HG03135 (cell line): ENCODE measurements at regions not wholly inside any gene's neighbourhood (a gene's known extent, or its start where the extent isn't known, plus 50 kb on each side); places are given as distances from the start of the nearest gene placed in this dataset.
"Not testable (repeated sequence)": the region's sequence is repeated elsewhere in the genome, so short reads cannot be mapped to it uniquely, and the experiment has no call there.

ENCODE experiments used
- ATAC-seq: cut with Tn5 transposase; IDR thresholded peaks from one replicate; pipeline ENCODE4 v1.9.1; 2021; ENCODE audit warnings: mild to moderate bottlenecking, moderate library complexity; ENCODE audit not compliant: unreplicated experiment

DNA sequence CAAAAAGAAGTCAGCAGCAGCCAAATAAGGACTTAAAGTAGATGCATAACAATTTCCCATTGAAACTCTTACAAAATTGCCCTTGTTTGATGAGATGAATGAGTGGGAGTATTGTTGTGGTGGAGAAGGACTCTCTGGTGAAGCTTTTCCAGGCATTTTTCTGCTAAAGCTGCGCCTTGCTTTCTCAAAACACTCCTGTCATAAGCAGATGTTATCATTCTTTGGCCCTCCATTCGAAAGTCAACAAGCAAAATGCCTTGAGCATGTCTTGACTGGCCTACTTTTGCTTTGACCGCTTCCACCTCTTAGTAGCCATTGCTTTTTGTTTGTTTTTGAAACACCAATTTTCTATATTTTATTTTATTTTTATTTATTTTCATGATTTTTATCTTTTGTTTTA lies 340.9 kb upstream of the FGF13 start:
- no peak for ATAC-seq

DNA sequence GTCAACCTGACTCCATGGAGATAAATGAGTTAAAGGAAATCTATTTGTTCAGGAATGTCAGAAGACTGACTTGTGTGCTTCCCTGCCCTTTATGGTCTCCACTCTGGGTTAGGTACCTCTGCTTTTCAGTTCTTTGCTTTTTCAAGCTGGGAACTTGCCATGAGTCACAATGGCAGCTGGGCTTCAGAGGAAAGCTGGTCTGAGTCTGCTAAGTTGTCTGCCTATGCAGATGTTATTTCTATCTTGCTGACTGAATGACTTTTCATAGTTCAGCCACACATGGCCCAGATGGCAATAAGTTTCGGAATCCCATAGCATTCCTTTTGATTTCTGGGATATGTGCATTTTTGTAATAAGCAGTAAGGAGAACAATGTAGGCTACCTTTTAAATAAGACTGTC lies 337.9 kb upstream of the FGF13 start:
- no peak for ATAC-seq

DNA sequence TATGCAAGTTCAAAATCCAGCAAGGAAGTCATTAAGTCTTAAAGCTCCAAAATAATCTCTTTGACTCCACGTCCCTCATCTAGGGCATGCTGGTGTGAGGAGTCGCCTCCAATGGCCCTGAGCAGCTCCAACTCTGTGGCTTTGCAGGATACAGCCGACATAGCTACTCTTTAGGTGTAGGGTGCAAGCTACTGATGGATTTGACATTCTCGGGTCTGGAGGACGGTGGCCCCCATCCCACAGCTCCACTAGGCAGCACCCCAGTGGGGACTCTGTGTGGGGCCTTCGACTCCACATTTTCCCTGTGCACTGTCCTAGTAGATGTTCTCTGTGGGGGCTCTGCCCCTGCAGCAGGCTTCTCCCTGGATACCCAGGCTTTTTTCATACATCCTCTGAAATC lies 333.2 kb upstream of the FGF13 start:
- no peak for ATAC-seq

DNA sequence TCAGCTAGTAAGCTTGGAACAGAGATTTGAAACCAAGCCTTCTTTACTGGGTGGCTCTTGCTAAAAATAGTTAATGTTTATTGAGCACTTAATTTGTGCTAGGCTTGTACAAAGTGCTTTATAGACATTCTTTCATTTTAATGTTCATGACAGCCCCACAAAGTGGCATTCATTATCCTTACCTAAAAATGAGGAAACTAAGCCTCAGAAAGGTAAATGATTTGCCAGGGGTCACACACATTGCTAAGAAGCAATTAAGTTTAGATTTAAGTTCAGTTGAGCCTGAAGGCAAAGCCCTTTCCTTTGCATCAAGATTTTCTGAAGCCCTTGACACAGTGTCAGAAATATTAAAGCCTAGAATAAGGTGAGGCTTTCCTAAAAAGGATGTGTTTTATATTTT lies 327.5 kb upstream of the FGF13 start:
- ATAC-seq: no peak

DNA sequence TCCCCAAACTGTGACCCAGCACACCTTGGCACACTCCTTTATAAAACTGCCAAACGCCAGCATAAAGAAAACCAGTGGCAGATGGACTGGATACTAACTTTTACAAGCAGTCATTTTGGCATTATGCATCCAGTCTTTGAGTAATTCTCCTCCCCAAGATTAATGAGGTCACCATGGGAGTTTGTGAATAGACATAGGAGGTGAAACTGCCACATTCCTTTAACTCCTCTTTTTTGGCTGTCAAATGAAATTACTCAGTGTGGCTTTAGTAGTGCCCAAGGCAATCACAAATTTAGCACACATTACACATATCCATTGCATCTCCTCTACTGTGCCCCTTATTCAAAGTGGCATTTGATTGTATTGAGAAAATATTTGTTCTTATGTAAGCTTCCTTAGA lies 315.3 kb upstream of the FGF13 start:
- ATAC-seq: no peak

DNA sequence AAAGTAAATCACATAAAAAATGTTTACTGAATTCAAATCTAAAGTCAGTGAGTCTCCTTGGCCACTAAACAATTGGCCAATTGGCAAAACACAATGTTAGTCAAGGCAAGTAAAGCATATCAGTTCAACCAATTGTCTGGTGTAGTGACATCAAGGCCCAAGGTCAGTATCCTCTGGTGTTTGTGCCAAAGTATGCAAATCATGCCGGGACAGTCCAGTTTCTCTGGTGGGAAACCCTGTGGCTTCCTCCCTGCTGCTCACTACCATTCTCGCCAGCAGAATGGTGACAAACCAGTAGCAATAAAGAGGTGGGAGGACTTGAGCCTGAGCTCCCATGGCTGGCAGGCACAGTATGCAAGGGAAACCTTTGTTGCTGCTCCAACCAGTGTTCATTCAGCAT lies 314.9 kb upstream of the FGF13 start:
- ATAC-seq: no peak

DNA sequence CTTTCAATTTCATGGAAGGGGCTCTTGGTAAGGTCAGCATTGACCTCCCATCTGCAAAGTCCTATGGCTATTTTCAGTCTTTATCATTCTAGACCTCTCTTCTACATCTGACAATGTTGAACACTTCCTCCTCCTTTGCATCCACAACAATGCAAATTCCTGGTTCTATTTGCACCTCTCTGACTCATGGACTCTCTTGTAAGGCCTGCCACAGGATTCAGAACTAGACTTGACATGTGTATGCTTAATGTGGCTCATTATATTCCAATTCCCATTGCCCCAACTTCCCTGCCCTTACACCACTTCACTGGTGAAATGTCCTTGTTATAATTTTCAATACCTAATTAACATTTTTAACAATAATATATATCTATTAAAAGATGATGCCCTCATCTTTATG lies 314.3 kb upstream of the FGF13 start:
- no peak for ATAC-seq

DNA sequence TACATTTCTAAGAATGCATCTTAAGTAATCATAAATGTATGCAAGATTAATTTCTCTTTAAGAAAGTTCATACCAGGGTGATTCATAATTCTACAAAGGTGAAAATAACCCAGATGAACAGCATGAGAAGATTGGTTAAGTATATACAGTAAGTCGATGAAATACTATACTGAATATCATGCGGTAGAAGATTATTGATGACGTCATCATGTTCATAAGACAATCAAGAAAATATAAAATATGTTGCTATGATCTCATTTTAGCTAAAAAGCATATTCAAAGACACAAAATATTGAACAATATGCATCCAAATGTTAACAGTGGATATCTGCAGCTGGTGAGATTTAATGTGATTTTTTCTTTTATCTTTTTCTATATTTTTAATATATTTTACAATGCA lies 312.0 kb upstream of the FGF13 start:
- ATAC-seq: no peak

DNA sequence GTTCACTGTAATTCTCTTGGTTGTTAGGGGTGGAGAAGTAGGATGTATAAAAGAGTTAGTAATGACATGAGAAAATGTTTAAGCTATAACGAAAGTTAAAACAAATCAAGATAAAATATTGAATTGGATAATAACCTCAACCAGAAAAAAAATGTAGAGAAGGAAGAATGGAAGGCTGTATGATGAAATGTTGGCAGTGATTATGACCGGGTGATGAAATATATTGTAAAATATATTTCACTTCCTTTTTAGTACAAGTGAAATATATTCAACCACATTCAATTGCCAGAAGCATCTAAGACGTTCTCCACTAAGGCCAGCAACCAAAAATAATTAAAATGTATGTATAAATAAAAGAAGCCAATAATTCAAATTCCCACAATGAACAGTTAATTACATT lies 309.3 kb upstream of the FGF13 start:
- ATAC-seq: no peak

DNA sequence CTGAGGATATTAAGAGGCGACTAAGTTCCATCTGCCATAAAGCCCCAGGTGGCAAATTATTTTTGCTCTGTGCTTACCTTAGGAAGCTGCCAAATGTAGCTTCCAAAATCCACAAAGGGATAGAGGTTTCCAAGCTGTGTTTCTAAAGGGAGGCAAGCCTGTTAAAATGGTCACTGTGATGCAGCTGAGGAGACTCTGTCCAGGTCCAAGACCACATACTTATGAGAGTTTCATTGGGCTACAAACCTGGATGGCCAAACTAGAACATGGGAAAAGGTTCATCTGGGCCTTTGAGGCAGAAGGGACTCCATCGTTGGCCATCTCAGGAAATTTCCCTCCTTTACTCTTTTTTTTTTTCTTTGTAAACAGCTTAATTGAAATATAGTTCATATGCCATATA lies 306.9 kb upstream of the FGF13 start:
- no peak for ATAC-seq

DNA sequence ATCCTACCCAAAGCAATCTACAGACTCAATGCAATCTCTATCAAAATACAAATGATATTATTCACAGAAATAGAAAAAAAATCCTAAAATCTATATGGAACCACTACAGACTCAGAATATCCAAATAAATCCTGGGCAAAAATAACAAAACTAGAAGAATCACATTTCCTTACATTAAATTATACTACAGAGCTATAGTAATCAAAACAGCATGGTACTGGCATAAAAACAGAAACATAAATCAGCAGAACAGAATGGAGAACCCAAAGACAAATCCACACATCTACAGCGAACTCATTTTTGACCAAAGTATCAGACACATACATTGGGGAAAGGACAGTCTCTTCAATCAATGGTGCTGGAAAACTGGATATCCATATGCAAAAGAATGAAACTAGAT lies 304.1 kb upstream of the FGF13 start:
- no peak for ATAC-seq

DNA sequence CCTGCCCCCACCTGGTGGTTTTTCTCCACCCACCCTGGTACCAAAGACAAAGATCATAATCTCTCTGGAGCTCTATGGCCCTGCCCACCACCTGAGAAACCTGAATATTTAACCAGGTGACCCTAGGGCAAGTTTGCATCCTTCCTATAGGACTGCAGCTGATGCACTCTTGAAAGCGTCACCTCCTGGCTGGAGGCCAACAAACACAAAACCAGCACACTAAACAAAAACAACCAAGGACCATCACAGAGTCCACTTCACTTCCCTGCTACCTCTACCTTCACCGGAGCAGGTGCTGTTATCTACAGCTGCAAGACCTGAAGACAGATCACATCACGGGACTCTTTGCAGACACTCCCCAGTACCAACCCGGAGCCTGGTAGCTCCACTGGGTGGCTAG lies 296.7 kb upstream of the FGF13 start:
- ATAC-seq: no peak

DNA sequence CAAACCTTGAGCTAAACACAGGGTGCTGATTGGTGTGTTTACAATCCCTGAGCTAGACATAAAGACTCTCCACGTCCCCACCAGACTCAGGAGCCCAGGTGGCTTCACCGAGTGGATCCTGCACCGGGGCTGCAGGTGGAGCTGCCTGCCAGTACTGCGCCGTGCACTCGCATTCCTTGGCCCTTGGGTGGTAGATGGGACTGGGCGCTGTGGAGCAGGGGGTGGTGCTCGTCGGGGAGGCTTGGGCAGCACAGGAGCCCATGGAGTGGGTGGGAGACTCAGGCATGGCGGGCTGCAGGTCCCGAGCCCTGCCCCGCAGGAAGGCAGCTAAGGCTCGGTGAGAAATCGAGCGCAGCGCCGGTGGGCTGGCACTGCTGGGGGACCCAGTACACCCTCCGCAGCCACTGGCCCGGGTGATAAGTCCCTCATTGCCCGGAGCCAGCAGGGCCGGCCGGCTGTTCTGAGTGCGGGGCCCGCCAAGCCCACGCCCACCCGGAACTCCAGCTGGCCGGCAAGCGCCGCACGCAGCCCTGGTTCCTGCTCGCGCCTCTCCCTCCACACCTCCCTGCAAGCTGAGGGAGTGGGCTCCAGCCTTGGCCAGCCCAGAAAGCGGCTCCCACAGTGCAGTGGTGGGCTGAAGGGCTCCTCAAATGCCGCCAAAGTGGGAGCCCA lies 292.5 kb upstream of the FGF13 start:
- ATAC-seq: not testable (repeated sequence)

DNA sequence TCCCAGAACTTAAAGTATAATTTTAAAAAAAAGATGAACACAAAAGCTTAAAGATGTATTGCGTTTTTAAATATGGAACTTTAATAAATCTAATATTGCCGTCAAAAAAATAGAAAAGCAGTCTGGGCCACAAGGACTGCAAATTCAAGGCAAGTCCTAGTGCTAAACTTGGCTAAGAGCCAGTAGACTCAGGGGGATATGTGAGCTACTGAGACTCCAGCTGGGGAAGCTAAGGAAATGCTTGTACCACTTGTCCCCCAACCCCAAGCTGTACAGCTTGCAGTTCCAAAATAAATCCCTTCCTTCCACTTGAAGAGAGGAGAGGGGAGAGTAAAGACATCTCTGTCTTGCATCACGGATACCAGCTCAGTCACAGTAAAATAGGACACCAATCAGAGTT lies 290.8 kb upstream of the FGF13 start:
- no peak for ATAC-seq

DNA sequence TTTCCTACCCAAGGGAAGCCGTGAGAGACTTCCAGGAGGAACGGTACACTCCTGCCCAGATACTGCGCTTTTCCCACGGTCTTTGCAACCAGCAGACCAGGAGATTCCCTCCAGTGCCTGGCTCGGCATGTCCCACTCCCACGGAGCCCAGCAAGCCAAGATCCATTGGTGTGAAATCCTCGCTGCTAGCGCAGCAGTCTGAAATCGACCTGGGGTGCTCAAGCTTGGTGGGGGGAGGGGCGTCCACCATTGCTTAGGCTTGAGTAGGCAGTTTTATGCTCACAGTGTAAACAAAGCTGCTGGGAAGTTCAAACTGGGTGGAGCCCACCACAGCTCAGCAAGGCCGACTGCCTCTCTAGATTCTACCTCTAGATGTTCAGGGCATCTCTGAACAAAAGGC lies 284.8 kb upstream of the FGF13 start:
- ATAC-seq: no peak

DNA sequence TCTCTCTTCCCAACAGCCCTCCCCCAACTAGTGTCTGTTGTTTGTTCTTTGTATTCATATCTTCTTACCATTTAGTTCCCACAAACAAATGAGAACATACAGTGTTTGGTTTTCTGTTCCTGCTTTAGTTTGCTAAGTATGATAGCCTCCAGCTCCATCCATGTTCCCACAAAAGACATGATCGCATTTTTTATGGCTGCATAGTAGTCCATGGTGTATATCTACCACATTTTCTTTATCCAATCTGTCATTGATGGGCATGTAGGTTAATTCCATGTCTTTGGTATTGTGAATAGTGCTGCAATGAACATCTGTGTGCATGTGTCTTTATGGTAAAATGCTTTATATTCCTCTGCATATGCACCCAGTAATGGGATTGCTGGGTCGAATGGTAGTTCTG lies 283.9 kb upstream of the FGF13 start:
- no peak for ATAC-seq

DNA sequence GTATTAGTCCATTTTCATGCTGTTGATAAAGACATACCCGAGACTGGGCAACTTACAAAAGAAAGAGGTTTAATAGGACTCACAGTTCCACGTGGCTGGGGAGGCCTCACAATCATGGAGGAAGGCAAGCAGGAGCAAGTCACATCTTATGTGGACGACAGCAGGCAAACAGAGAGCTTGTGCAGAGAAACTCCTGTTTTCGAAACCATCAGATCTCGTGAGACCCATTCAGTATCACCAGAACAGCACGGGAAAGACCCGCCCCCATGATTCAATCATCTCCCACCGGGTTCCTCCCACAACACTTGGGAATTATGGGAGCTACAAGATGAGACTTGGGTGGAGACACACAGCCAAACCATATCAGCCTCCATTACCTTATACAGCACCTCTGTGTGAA lies 278.9 kb upstream of the FGF13 start:
- not testable (repeated sequence) for ATAC-seq

DNA sequence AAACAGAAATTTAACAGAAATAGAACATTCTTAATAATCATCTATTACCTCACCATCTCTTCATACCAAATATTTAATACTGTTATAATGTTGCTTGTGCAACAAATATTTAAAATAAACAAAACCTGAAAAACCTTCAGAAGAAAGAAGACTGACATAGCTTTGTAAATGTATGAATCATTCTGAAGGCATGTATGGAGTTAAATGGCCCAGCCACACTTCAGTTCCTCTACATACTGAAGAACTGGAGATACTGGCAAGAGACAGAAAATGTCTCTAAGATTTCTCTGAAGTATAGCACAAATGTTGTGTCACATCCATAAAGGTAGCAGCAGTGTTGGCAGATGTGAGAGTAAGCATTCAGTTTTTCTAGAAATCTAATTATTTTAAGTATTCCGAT lies 275.3 kb upstream of the FGF13 start:
- ATAC-seq: no peak

DNA sequence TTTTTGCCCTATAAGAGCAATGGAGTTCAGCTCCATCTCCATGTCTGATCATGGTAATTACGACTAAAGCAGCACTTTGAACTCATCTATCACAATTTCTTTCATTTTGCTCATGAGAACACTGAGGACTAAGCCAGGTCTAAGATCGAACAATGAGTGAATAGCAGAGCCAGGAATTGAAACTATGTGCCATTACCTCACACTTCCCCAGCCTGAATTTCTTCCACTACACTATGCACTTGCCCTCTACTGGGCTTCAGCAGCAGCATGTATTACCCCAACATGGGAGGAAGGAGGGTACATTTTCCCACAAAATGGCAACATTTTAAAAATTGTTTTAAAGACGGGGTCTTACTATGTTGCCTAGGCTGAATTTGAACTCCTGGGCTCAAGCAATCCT lies 274.7 kb upstream of the FGF13 start:
- no peak for ATAC-seq

DNA sequence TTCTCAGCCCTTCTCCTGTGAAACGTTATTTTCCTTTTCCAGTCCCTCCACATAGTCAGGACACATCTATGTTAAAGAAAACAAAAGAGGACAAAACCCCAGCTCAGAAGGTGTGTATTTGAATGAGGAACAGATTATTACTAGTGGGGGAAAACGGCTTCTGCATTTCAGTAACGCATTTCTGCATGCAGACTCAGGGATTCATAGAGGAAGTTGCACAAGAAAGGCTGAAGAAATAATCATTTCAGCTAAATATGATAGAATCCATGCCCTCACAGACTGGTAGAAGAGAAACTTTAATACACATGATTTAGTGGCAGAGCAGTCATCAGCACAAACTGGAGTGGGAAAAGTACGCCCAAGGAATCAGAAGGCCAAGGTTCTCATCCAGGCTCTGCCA lies 270.8 kb upstream of the FGF13 start:
- ATAC-seq: no peak

DNA sequence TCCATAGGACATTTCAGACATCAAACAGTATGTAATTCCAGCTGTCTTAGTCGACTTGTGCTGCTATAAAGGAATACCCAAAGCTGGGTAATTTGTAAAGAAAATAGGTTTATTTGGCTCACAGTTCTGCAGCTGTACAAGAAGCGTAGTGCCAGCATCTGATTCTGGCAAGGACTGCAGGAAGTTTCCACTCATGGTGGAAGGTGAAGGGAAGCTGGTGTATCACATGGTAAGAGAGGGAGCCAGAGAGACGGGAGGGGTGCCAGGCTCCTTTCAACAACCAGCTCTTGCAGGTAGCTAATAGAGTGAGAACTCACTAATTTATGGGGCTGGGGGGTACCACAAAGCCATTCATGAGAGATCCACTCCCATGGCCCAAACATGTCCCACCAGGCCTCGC lies 253.0 kb upstream of the FGF13 start:
- no peak for ATAC-seq

DNA sequence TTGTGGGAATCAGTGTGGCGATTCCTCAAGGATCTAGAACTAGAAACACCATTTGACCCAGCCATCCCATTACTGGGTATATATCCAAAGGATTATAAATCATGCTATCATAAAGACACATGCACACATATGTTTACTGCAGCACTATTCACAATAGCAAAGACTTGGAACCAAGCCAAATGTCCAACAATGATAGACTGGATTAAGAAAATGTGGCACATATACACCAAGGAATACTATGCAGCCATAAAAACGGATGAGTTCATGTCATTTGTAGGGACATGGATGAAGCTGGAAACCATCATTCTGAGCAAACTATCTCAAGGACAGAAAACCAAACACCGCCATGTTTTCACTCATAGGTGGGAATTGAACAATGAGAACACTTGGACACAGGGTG lies 250.9 kb upstream of the FGF13 start:
- not testable (repeated sequence) for ATAC-seq

DNA sequence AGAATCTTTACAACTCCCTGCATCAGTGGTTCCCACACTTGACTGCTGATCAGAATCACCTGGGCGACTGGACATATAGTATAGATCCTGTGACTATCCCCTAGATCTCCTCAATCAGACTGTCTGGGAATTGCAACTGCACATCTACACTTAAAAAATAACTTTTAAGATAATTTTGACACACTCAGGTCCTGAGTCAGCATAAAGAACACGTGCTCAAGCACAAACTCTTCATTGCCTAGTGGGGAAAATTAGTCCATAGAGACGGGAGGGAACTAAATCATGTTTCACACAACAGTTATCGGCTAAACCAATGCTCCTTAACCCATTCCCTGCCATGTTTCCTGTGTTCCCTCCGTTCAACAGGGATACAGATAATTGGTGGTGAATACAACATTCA lies 243.5 kb upstream of the FGF13 start:
- no peak for ATAC-seq

DNA sequence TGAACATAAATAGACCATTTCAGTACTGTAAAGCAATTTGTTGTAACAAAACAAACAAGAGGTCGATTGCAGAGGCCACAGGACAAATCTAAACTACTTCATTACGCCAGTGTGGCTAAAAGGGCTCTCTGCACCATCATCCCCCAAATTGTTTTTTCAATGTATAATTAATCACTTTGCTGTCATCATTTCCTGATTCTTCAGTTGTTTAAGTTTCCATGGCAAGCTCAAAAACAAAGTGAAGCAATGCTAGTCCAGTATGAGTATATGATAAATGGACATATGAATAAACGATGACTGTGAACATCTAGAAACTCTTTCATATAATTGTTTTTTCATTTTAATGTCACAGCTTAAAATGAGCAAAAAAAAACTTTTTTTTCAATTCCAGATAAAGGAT lies 235.4 kb upstream of the FGF13 start:
- ATAC-seq: no peak
